ENCODE measurements at regions not wholly inside any gene's neighbourhood (a gene's known extent, or its start where the extent isn't known, plus 50 kb on each side); places are given as distances from the start of the nearest gene placed in this dataset.
"Not testable (repeated sequence)": the region's sequence is repeated elsewhere in the genome, so short reads cannot be mapped to it uniquely, and the experiment has no call there.

DNA sequence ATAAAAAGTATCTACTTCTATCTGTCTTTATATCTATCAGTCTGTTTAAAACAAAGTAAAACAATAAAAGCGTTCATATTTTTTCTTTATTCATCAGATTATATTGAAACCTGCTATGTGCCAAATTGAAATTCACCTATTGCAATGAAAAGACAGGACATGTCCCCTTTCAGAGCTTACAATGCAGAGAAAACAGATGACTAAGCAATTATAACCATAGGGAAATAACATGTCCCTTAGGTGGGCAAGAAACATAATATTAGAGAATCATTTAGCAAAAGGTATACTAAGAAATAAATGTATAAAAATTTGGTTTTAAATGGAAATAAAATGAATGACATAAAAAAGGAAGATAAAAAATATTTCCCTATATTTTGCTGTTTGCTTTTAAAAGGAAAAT is 1421.3 kb downstream of the FSCB start:
- TF ChIP-seq, protein P1, sequence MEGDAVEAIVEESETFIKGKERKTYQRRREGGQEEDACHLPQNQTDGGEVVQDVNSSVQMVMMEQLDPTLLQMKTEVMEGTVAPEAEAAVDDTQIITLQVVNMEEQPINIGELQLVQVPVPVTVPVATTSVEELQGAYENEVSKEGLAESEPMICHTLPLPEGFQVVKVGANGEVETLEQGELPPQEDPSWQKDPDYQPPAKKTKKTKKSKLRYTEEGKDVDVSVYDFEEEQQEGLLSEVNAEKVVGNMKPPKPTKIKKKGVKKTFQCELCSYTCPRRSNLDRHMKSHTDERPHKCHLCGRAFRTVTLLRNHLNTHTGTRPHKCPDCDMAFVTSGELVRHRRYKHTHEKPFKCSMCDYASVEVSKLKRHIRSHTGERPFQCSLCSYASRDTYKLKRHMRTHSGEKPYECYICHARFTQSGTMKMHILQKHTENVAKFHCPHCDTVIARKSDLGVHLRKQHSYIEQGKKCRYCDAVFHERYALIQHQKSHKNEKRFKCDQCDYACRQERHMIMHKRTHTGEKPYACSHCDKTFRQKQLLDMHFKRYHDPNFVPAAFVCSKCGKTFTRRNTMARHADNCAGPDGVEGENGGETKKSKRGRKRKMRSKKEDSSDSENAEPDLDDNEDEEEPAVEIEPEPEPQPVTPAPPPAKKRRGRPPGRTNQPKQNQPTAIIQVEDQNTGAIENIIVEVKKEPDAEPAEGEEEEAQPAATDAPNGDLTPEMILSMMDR (IDR thresholded peaks at IDR 0.05) = no peak
- TF ChIP-seq POLR2AphosphoS5 (IDR thresholded peaks at IDR 0.05; ENCODE audit: insufficient read depth in 1 of 2, low read depth in 1 of 2) (no peak), POLR2A (IDR thresholded peaks at IDR 0.05) (no peak)
- no peaks in the 10 kb centered on the region for H3K27me3 ChIP-seq
- no peaks in the 10 kb centered on the region for H3K4me1 ChIP-seq
- H3K27ac ChIP-seq = no peak overlapping the region
- no peaks in the 10 kb centered on the region for H3K36me3 ChIP-seq
- H3K9me3 ChIP-seq = no peaks in the 10 kb centered on the region
- H3K4me3 ChIP-seq = no peak overlapping the region
- intact Hi-C loops (cut with DNase I) = no loop called here
- DNase-seq (ENCODE audit: extremely low spot score in 2 of 2) = no peak

DNA sequence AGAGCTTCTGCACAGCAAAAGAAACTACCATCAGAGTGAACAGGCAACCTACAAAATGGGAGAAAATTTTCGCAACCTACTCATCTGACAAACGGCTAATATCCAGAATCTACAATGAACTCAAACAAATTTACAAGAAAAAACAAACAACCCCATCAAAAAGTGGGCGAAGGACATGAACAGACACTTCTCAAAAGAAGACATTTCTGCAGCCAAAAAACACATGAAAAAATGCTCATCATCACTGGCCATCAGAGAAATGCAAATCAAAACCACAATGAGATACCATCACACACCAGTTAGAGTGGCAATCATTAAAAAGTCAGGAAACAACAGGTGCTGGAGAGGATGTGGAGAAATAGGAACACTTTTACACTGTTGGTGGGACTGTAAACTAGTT is 1439.7 kb downstream of the FSCB start:
- H3K27ac ChIP-seq; intact Hi-C loops (cut with DNase I); H3K27me3 ChIP-seq; DNase-seq (ENCODE audit: extremely low spot score in 2 of 2); H3K4me3 ChIP-seq; H3K4me1 ChIP-seq; H3K9me3 ChIP-seq; H3K36me3 ChIP-seq: not testable (repeated sequence)

GRCh38 chr14:43056106-43056505 is 1449.4 kb downstream of the LRFN5 start:
- intact Hi-C loops (cut with DNase I) = no loop called here
- H3K27ac ChIP-seq = no peak overlapping the region
- no peaks in the 10 kb centered on the region for H3K4me1 ChIP-seq
- no peak for TF ChIP-seq POLR2A (IDR thresholded peaks at IDR 0.05)
- TF ChIP-seq POLR2AphosphoS5 (IDR thresholded peaks at IDR 0.05; ENCODE audit: insufficient read depth in 1 of 2, low read depth in 1 of 2) = no peak
- TF ChIP-seq, protein P1 (IDR thresholded peaks at IDR 0.05) = no peak
- H3K36me3 ChIP-seq = no peaks in the 10 kb centered on the region
- DNase-seq (ENCODE audit: extremely low spot score in 2 of 2) = no peak
- no peaks in the 10 kb centered on the region for H3K27me3 ChIP-seq
- H3K4me3 ChIP-seq = no peak overlapping the region
- H3K9me3 ChIP-seq = no peaks in the 10 kb centered on the region

- intact Hi-C loops (cut with DNase I) = no loop called here
- Histone ChIP-seq H3K9me3 (no peaks in the 10 kb centered on the region), H3K36me3 (no peaks in the 10 kb centered on the region), H3K27ac (no peak overlapping the region), H3K4me1 (no peaks in the 10 kb centered on the region), H3K4me3 (no peak overlapping the region), H3K27me3 (no peaks in the 10 kb centered on the region)
- TF ChIP-seq, protein P1 (IDR thresholded peaks at IDR 0.05) = no peak
- no peak for TF ChIP-seq POLR2AphosphoS5 (IDR thresholded peaks at IDR 0.05; ENCODE audit: insufficient read depth in 1 of 2, low read depth in 1 of 2)
- no peak for DNase-seq (ENCODE audit: extremely low spot score in 2 of 2)
Measured at GRCh38 chr14:43052897-43053296, 1446.2 kb downstream of the LRFN5 start.

GRCh38 chr14:43043850-43044249 is 1437.2 kb downstream of the LRFN5 start:
- no peak for DNase-seq (ENCODE audit: extremely low spot score in 2 of 2)
- Histone ChIP-seq H3K4me3 (no peak overlapping the region), H3K36me3 (no peaks in the 10 kb centered on the region), H3K9me3 (no peaks in the 10 kb centered on the region), H3K27ac (no peak overlapping the region), H3K27me3 (no peaks in the 10 kb centered on the region), H3K4me1 (no peaks in the 10 kb centered on the region)
- intact Hi-C loops (cut with DNase I) = no loop called here
- TF ChIP-seq, protein P1 (IDR thresholded peaks at IDR 0.05) = no peak
- TF ChIP-seq POLR2AphosphoS5 (IDR thresholded peaks at IDR 0.05; ENCODE audit: insufficient read depth in 1 of 2, low read depth in 1 of 2) (no peak), POLR2A (IDR thresholded peaks at IDR 0.05) (no peak)

DNA sequence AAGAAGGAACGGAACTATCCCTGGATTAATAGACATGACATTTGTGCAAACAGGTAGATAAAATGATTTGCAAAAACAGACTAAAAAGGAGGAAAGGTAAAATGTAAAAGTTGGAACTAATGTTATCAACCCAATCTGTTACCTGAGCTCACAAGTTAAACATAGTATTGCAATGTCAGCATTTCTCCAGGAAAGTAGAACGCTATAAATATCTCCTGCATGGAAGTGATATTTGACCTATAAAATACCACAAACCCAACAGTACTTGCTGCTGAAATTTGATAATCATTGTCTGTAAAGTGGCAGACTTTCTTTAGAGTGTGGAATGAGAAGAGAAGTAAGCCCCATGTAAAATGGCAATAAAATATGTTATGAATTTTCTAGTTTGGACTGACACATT is 1435.7 kb downstream of the LRFN5 start:
- Histone ChIP-seq H3K27me3 (no peaks in the 10 kb centered on the region), H3K27ac (no peak overlapping the region), H3K4me1 (no peaks in the 10 kb centered on the region), H3K4me3 (no peak overlapping the region), H3K36me3 (no peaks in the 10 kb centered on the region), H3K9me3 (no peaks in the 10 kb centered on the region)
- DNase-seq (ENCODE audit: extremely low spot score in 2 of 2) = no peak
- TF ChIP-seq POLR2AphosphoS5 (IDR thresholded peaks at IDR 0.05; ENCODE audit: insufficient read depth in 1 of 2, low read depth in 1 of 2) = no peak
- TF ChIP-seq, protein P1 (IDR thresholded peaks at IDR 0.05) = no peak
- no peak for TF ChIP-seq POLR2A (IDR thresholded peaks at IDR 0.05)
- intact Hi-C loops (cut with DNase I) = no loop called here
